Cardiac muscle cell (in vitro differentiated cells and primary cell): ENCODE measurements at regions not wholly inside any gene's neighbourhood (a gene's known extent, or its start where the extent isn't known, plus 50 kb on each side); places are given as distances from the start of the nearest gene placed in this dataset.

ENCODE experiments used
- DNase-seq, 2 donors: peaks; one replicate each; pipeline versions ENCODE4 v3.0.0 to v3.0.0-alpha.2; 2010 to 2017; ENCODE audit warnings: low read depth in 1 of 2, low spot score in 1 of 2
- H3K27ac ChIP-seq: fragments of 200-600 bp; sonication (generic); 2 replicates; pipeline ENCODE4 v1.5.1; 2016
- H3K27me3 ChIP-seq: fragments of 200-600 bp; sonication (generic); 2 replicates; pipeline ENCODE4 v1.6.0; 2016; ENCODE audit warnings: control low read depth
- H3K36me3 ChIP-seq: fragments of 200-600 bp; sonication (generic); 2 replicates; pipeline ENCODE4 v1.5.1; 2016; ENCODE audit warnings: control low read depth
- H3K4me1 ChIP-seq: fragments of 200-600 bp; sonication (generic); 2 replicates; pipeline ENCODE4 v1.8.1; 2017; ENCODE audit warnings: low read depth, mild to moderate bottlenecking, mixed run types
- H3K4me3 ChIP-seq: fragments of 200-600 bp; sonication (generic); 2 replicates; pipeline ENCODE4 v1.5.1; 2016; ENCODE audit warnings: mild to moderate bottlenecking
- H3K9me3 ChIP-seq: fragments of 200-600 bp; sonication (generic); 2 replicates; pipeline ENCODE4 v1.5.1; 2017; ENCODE audit warnings: low read depth, mild to moderate bottlenecking, control low read depth
- TF ChIP-seq, protein P1 (sequence below): IDR thresholded peaks from 2 replicates; pipeline ENCODE4 v1.5.1; 2012; ENCODE audit warnings: low read depth, mild to moderate bottlenecking, low read length

DNA sequence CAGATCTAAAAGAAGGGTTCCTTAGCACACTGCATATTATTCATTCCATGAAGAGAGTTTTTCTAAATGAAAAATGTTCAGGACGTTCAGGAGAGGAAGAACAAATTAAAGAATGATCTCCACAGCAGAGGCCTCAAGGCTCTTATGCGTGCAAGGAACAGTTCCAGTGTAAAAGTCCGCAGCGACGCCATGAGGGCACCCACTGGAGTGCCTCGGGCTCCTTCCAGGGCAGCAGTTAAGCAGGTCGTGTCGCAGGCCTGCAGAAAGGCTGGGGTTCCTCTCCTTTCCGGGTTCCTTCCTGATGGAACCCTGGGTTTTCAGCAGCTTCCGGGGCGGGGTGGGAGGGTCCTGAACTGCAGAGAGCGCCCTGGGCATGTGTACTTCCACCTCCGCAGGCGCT lies 87.1 kb upstream of the SELENOP start:
- TF ChIP-seq, protein P1, sequence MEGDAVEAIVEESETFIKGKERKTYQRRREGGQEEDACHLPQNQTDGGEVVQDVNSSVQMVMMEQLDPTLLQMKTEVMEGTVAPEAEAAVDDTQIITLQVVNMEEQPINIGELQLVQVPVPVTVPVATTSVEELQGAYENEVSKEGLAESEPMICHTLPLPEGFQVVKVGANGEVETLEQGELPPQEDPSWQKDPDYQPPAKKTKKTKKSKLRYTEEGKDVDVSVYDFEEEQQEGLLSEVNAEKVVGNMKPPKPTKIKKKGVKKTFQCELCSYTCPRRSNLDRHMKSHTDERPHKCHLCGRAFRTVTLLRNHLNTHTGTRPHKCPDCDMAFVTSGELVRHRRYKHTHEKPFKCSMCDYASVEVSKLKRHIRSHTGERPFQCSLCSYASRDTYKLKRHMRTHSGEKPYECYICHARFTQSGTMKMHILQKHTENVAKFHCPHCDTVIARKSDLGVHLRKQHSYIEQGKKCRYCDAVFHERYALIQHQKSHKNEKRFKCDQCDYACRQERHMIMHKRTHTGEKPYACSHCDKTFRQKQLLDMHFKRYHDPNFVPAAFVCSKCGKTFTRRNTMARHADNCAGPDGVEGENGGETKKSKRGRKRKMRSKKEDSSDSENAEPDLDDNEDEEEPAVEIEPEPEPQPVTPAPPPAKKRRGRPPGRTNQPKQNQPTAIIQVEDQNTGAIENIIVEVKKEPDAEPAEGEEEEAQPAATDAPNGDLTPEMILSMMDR, result no peak
- Histone ChIP-seq H3K27ac (no peak overlapping the region), H3K4me3 (no peak overlapping the region), H3K4me1 (no peaks in the 10 kb centered on the region), H3K36me3 (no peaks in the 10 kb centered on the region), H3K9me3 (no peaks in the 10 kb centered on the region), H3K27me3 (no peaks in the 10 kb centered on the region)
- DNase-seq, result no peak

DNA sequence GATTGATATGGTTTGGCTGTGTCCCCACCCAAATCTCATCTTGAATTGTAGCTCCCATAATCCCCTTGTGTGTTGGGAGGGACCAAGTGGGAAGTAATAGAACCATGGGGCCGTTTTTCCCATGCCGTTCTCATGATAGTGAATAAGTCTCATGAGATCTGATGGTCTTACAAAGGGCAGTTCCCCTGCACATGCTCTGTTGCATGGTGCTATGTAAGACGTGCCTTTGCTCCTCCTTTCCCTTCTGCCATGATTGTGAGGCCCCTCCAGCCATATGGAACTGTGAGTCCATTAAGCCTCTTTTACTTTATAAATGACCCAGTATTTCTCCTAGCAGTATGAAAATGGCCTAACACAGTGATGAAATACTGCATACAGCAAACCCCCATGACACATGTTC lies 84.8 kb upstream of the SELENOP start:
- H3K27ac ChIP-seq, result no peak overlapping the region
- DNase-seq, result no peak
- no peaks in the 10 kb centered on the region for H3K27me3 ChIP-seq
- H3K36me3 ChIP-seq, result no peaks in the 10 kb centered on the region
- no peaks in the 10 kb centered on the region for H3K9me3 ChIP-seq
- no peaks in the 10 kb centered on the region for H3K4me1 ChIP-seq
- no peak overlapping the region for H3K4me3 ChIP-seq
- TF ChIP-seq, protein P1, result no peak

DNA sequence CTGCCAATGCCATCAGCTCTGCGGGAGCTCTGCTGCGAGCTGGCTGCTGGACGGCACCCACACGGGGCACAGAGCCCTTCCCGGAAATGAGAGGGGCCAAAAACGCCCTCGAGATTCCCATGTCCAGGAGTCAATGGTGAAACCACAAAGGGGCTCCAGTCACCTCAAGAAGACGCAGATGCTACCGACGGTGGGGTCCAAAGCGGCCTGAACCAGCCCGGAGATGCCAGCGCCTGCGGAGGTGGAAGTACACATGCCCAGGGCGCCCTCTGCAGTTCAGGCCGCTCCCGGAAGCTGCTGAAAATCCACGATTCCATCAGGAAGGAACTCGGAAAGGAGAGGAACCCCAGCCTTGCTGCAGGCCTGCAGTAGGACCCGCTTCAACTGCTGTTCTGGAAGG lies 82.4 kb upstream of the SELENOP start:
- Histone ChIP-seq H3K4me1 (no peaks in the 10 kb centered on the region), H3K27ac (no peak overlapping the region), H3K36me3 (no peaks in the 10 kb centered on the region), H3K4me3 (no peak overlapping the region), H3K9me3 (no peaks in the 10 kb centered on the region), H3K27me3 (no peaks in the 10 kb centered on the region)
- peak in 1 of 2 donors; percentile 27 for DNase-seq
- TF ChIP-seq, protein P1, result peak; percentile 47

DNA sequence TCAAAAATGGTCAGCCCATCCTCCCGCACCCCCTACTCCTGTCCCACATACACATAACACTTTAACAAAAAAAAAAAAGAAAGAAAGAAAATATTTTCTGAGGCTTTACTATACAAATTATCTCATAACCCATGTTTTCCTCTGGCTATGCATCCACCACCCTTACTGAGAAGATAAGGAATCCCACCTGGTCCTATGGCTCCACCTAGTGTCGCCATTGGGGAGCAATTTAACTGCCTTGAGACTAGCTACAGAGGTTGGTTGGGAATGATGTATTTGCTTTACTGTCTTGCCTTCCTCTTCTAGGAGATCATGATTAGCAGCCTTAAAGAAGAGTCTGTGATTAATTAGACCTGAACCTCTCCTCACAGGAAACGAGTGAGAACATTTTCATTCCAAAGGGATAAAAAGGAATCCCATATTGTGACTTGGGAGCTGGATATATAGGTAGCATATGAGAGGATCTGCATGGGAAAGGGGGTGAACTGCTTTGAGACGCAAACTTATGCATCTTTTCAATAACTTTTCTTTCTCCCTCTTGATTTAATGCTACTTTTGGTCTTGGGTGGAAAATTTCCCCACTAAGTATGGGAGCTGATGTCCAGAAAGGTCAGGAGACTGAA lies 77.7 kb upstream of the SELENOP start:
- H3K36me3 ChIP-seq, result no peaks in the 10 kb centered on the region
- H3K4me3 ChIP-seq, result no peak overlapping the region
- H3K9me3 ChIP-seq, result no peaks in the 10 kb centered on the region
- DNase-seq, result peak; percentile 82 to 85
- H3K27me3 ChIP-seq, result no peaks in the 10 kb centered on the region
- no peak overlapping the region for H3K27ac ChIP-seq
- TF ChIP-seq, protein P1, result peak; percentile 89
- H3K4me1 ChIP-seq, result no peaks in the 10 kb centered on the region

- Histone ChIP-seq H3K4me1 (no peaks in the 10 kb centered on the region), H3K4me3 (no peak overlapping the region), H3K36me3 (no peaks in the 10 kb centered on the region), H3K27me3 (no peaks in the 10 kb centered on the region), H3K27ac (no peak overlapping the region), H3K9me3 (no peaks in the 10 kb centered on the region)
- no peak for DNase-seq
- TF ChIP-seq, protein P1, result no peak
These were observed 77.1 kb upstream of the SELENOP start for GRCh38 chr5:42888771-42889170.
